CD14-positive monocyte (primary cell): ENCODE measurements at regions not wholly inside any gene's neighbourhood (a gene's known extent, or its start where the extent isn't known, plus 50 kb on each side); places are given as distances from the start of the nearest gene placed in this dataset.

Source experiments
- DNase-seq, 3 donors: peaks; one replicate each; pipeline ENCODE4 v3.0.0-alpha.2; 2011 to 2022
- H2AFZ ChIP-seq: 2 replicates; pipeline ENCODE4 v1.6.0; 2012; ENCODE audit warnings: mild to moderate bottlenecking, low read depth, low read length, inconsistent platforms; ENCODE audit not compliant: insufficient read depth, poor library complexity, severe bottlenecking
- H3K27ac ChIP-seq, 2 donors: 1 replicate in 1 of 2; 2 replicates in 1 of 2; pipeline ENCODE4 v1.5.1; 2012 to 2013; ENCODE audit warnings: low read length in 2 of 2, control low read depth in 1 of 2, inconsistent platforms in 1 of 2, low read depth in 1 of 2, mild to moderate bottlenecking in 1 of 2
- H3K27me3 ChIP-seq, 2 donors: one replicate each; pipeline versions ENCODE4 v1.6.0 to v1.6.1; 2011 to 2013; ENCODE audit warnings: low read length in 2 of 2; ENCODE audit not compliant: control insufficient read depth in 2 of 2, insufficient read depth in 2 of 2
- H3K36me3 ChIP-seq, 2 donors: replicated peaks in 1 of 2; 1 replicate in 1 of 2; 2 replicates in 1 of 2; pipeline versions ENCODE4 v1.5.1 to v1.6.1; 2012 to 2013; ENCODE audit warnings: low read length in 2 of 2, control low read depth in 1 of 2, inconsistent platforms in 1 of 2, mild to moderate bottlenecking in 1 of 2; ENCODE audit not compliant: insufficient read depth in 2 of 2, control insufficient read depth in 1 of 2
- H3K4me1 ChIP-seq, 2 donors: 1 replicate in 1 of 2; 2 replicates in 1 of 2; pipeline versions ENCODE4 v1.5.1 to v1.6.1; 2012 to 2013; ENCODE audit warnings: low read length in 2 of 2, control low read depth in 1 of 2, inconsistent platforms in 1 of 2, mild to moderate bottlenecking in 1 of 2, moderate library complexity in 1 of 2; ENCODE audit not compliant: insufficient read depth in 2 of 2, control insufficient read depth in 1 of 2
- H3K4me2 ChIP-seq: replicated peaks from 2 replicates; pipeline ENCODE3; 2012; ENCODE audit warnings: low read length, moderate library complexity, mild to moderate bottlenecking; ENCODE audit not compliant: poor library complexity, severe bottlenecking; ENCODE audit errors: extremely low read depth
- H3K4me3 ChIP-seq, 3 experiments: fragments of 200-600 bp in 1 of 3; sonication (generic) in 1 of 3; replicated peaks in 1 of 3; 1 replicate in 2 of 3; 2 replicates in 1 of 3; pipeline ENCODE4 v1.5.1; 2011 to 2013; ENCODE audit warnings: low read length in 3 of 3, mild to moderate bottlenecking in 3 of 3, control low read depth in 2 of 3, low read depth in 2 of 3, inconsistent platforms in 1 of 3, moderate library complexity in 1 of 3
- H3K79me2 ChIP-seq: 2 replicates; pipeline ENCODE4 v1.6.0; 2012; ENCODE audit warnings: mild to moderate bottlenecking, control low read depth, inconsistent platforms, low read length, moderate library complexity; ENCODE audit not compliant: insufficient read depth
- H3K9ac ChIP-seq: 2 replicates; pipeline ENCODE4 v1.6.0; 2017; ENCODE audit warnings: low read length, mild to moderate bottlenecking; ENCODE audit not compliant: insufficient read depth, poor library complexity, severe bottlenecking
- H3K9me3 ChIP-seq, 2 donors: replicated peaks in 1 of 2; 1 replicate in 1 of 2; 2 replicates in 1 of 2; pipeline versions ENCODE4 v1.5.1 to v1.6.1; 2012 to 2013; ENCODE audit warnings: low read length in 2 of 2, control low read depth in 1 of 2; ENCODE audit not compliant: control insufficient read depth in 1 of 2, insufficient read depth in 1 of 2
- H4K20me1 ChIP-seq: 2 replicates; pipeline ENCODE4 v1.6.0; 2012; ENCODE audit warnings: mild to moderate bottlenecking, low read length, control low read depth, moderate library complexity; ENCODE audit not compliant: insufficient read depth
- H3K27ac Mint-ChIP-seq, 7 donors: one replicate each; pipeline ENCODE4 v1.8.0; 2020; ENCODE audit warnings: mild to moderate bottlenecking in 7 of 7, mixed read lengths in 7 of 7, moderate library complexity in 6 of 7, inconsistent platforms in 2 of 7
- H3K27me3 Mint-ChIP-seq, 3 donors: one replicate each; pipeline ENCODE4 v1.8.0; 2021 to 2022; ENCODE audit warnings: low read depth in 3 of 3, mild to moderate bottlenecking in 3 of 3, mixed read lengths in 3 of 3, moderate library complexity in 3 of 3, inconsistent platforms in 1 of 3
- H3K36me3 Mint-ChIP-seq, 2 donors: one replicate each; pipeline ENCODE4 v1.8.0; 2020; ENCODE audit warnings: mixed read lengths in 2 of 2, inconsistent platforms in 1 of 2, mild to moderate bottlenecking in 1 of 2
- H3K4me1 Mint-ChIP-seq: one replicate; pipeline ENCODE4 v1.8.0; 2020; ENCODE audit warnings: mild to moderate bottlenecking, mixed read lengths
- H3K4me3 Mint-ChIP-seq, 2 donors: one replicate each; pipeline ENCODE4 v1.8.0; 2020; ENCODE audit warnings: mild to moderate bottlenecking in 2 of 2, mixed read lengths in 2 of 2, moderate library complexity in 1 of 2
- H3K9me3 Mint-ChIP-seq, 7 donors: one replicate each; pipeline ENCODE4 v1.8.0; 2020 to 2022; ENCODE audit warnings: mixed read lengths in 7 of 7, mild to moderate bottlenecking in 6 of 7, moderate library complexity in 6 of 7, inconsistent platforms in 2 of 7
- WGBS: methylation state at CpG from one replicate; pipeline ENCODE4 v1.1.5; 2013; ENCODE audit warnings: missing lambda C conversion rate; ENCODE audit not compliant: insufficient coverage; 5-methylcytosine and 5-hydroxymethylcytosine counted together
- intact Hi-C, 2 donors: fragments of 100-400 bp; cut with micrococcal nuclease; formaldehyde crosslinking; loops; one replicate each; pipeline versions ENCODE4 v1.15.0 to v1.15.1; 2023
- TF ChIP-seq, protein P1 (sequence below): fragments of 200-600 bp; IDR thresholded peaks from one replicate; pipeline ENCODE4 v1.8.0; 2022; ENCODE audit warnings: antibody characterized with exemption, mild to moderate bottlenecking

DNA sequence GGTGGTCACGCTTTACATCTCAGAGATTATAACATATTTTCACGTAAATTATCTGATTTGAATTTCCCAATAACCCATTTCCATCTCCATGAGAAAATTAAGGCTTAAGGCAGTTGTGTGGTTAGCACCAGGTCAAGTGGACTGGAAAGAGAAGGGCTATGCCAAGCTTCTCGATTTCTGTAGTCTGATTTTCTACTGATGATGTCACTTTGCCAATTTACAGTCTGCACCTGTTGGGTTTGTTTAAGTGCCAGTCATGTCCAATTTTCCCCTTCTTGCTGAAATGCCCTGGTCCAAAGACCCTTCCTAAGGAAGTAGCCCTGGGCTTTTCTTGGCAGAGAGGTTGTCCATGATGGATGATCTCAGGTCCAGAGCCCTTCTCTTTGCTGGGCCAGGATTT is 562.3 kb upstream of the BTBD3 start:
- Histone ChIP-seq H3K79me2 (no peaks in the 10 kb centered on the region), H3K36me3 (no peaks in the 10 kb centered on the region), H3K4me1 (peaks cover 4 to 5% of the 10 kb centered on the region in 2 donors), H3K9ac (no peak overlapping the region), H3K4me2 (no peak overlapping the region), H3K27me3 (no peaks in the 10 kb centered on the region), H4K20me1 (no peaks in the 10 kb centered on the region), H3K4me3 (no peak overlapping the region), H3K27ac (no peak overlapping the region), H3K9me3 (no peaks in the 10 kb centered on the region), H2AFZ (no peak overlapping the region)
- Mint-ChIP-seq H3K9me3 (peaks cover 0 to 4% (median 2%) of the 10 kb centered on the region in 7 donors), H3K4me3 (no peak overlapping the region), H3K27ac (no peak overlapping the region), H3K4me1 (peaks cover 5% of the 10 kb centered on the region), H3K27me3 (peaks cover 2 to 6% (median 2%) of the 10 kb centered on the region in 3 donors), H3K36me3 (no peaks in the 10 kb centered on the region)
- TF ChIP-seq, protein P1, sequence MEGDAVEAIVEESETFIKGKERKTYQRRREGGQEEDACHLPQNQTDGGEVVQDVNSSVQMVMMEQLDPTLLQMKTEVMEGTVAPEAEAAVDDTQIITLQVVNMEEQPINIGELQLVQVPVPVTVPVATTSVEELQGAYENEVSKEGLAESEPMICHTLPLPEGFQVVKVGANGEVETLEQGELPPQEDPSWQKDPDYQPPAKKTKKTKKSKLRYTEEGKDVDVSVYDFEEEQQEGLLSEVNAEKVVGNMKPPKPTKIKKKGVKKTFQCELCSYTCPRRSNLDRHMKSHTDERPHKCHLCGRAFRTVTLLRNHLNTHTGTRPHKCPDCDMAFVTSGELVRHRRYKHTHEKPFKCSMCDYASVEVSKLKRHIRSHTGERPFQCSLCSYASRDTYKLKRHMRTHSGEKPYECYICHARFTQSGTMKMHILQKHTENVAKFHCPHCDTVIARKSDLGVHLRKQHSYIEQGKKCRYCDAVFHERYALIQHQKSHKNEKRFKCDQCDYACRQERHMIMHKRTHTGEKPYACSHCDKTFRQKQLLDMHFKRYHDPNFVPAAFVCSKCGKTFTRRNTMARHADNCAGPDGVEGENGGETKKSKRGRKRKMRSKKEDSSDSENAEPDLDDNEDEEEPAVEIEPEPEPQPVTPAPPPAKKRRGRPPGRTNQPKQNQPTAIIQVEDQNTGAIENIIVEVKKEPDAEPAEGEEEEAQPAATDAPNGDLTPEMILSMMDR, result no peak
- no peak for DNase-seq
- intact Hi-C loops, result no loop called here
- WGBS, result 83% methylated on average over 1 of the region's 3 CpGs

DNA sequence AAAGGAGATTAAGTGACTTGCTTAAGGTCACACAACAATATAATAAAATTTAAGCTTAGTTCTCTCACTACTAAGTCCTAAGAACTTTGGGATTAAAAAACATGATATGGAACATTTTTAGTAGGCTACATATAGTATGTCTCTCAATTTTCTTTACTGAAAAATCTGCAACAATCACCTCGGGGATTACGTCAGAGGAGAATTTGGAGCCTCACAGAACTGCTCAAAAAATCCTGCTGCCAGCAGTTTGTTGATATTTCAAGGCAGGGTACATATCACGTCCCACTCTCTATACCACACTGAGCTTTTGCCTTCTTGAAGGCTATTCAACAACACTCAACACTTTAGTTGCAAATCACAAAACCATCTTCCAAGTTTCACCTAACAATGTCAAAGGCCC is 561.6 kb upstream of the BTBD3 start:
- Mint-ChIP-seq H3K27me3 (peaks cover 2 to 6% (median 2%) of the 10 kb centered on the region in 3 donors), H3K4me3 (no peak overlapping the region), H3K36me3 (no peaks in the 10 kb centered on the region), H3K9me3 (peaks cover 0 to 5% (median 3%) of the 10 kb centered on the region in 7 donors), H3K4me1 (no peaks in the 10 kb centered on the region), H3K27ac (no peak overlapping the region)
- Histone ChIP-seq H3K9ac (no peak overlapping the region), H3K27ac (no peak overlapping the region), H2AFZ (no peak overlapping the region), H3K4me2 (no peak overlapping the region), H3K27me3 (no peaks in the 10 kb centered on the region), H3K36me3 (no peaks in the 10 kb centered on the region), H3K79me2 (no peaks in the 10 kb centered on the region), H3K4me1 (no peaks in the 10 kb centered on the region), H3K9me3 (no peaks in the 10 kb centered on the region), H4K20me1 (no peaks in the 10 kb centered on the region), H3K4me3 (no peak overlapping the region)
- no peak for DNase-seq
- whole genome bisulfite sequencing, result 52% methylated on average over 3 of the region's 3 CpGs
- TF ChIP-seq, protein P1, result no peak
- intact Hi-C loops, result no loop called here
